Putamen (tissue), 1 donor: ENCODE measurements at regions not wholly inside any gene's neighbourhood (a gene's known extent, or its start where the extent isn't known, plus 50 kb on each side); places are given as distances from the start of the nearest gene placed in this dataset.

Source experiments
- DNase-seq: peaks from one replicate; pipeline ENCODE4 v3.0.0-alpha.2; 2016; ENCODE audit warnings: low spot score

GRCh38 chr3:113138839-113139743, 72.3 kb upstream of the BOC start:
- DNase-seq: no peak

GRCh38 chr3:113140876-113141275, 70.5 kb upstream of the BOC start:
- no peak for DNase-seq

GRCh38 chr3:113141543-113141942, 69.8 kb upstream of the BOC start:
- no peak for DNase-seq

- DNase-seq: no peak
Observed at GRCh38 chr3:113142476-113142875, 68.9 kb upstream of the BOC start.

- no peak for DNase-seq
Observed at GRCh38 chr3:113143353-113143752, 68.0 kb upstream of the BOC start.

GRCh38 chr3:113147681-113148261, 63.6 kb upstream of the BOC start:
- DNase-seq: no peak

GRCh38 chr3:113148284-113148683, 63.1 kb upstream of the BOC start:
- no peak for DNase-seq

GRCh38 chr3:113150250-113150649, 61.1 kb upstream of the BOC start:
- no peak for DNase-seq

GRCh38 chr3:113151461-113152031, 59.8 kb upstream of the BOC start:
- no peak for DNase-seq

- DNase-seq: no peak
Observed at GRCh38 chr3:113152849-113153248, 58.5 kb upstream of the BOC start.

- DNase-seq: no peak
Observed at GRCh38 chr3:113153499-113154107, 57.8 kb upstream of the BOC start.

- no peak for DNase-seq
Observed at GRCh38 chr3:113156816-113157333, 54.5 kb upstream of the BOC start.

GRCh38 chr3:113157408-113158030, 53.8 kb upstream of the BOC start:
- no peak for DNase-seq

- no peak for DNase-seq
Observed at GRCh38 chr3:113158171-113158570, 53.2 kb upstream of the BOC start.
